DMS53 (cell line): ENCODE measurements at regions not wholly inside any gene's neighbourhood (a gene's known extent, or its start where the extent isn't known, plus 50 kb on each side); places are given as distances from the start of the nearest gene placed in this dataset.
"Not testable (repeated sequence)": the region's sequence is repeated elsewhere in the genome, so short reads cannot be mapped to it uniquely, and the experiment has no call there.

Experiments
- DNase-seq: peaks from one replicate; lab custom pipeline; 2025; lab: John Stamatoyannopoulos, UW

- DNase-seq: no peak
These were observed 1142.3 kb downstream of the RPIA start for GRCh38 chr2:89833780-89834117.

- no peak for DNase-seq
These were observed 1142.8 kb downstream of the RPIA start for GRCh38 chr2:89834306-89834705.

GRCh38 chr2:89836326-89836725 is 1144.9 kb downstream of the RPIA start:
- not testable (repeated sequence) for DNase-seq

DNA sequence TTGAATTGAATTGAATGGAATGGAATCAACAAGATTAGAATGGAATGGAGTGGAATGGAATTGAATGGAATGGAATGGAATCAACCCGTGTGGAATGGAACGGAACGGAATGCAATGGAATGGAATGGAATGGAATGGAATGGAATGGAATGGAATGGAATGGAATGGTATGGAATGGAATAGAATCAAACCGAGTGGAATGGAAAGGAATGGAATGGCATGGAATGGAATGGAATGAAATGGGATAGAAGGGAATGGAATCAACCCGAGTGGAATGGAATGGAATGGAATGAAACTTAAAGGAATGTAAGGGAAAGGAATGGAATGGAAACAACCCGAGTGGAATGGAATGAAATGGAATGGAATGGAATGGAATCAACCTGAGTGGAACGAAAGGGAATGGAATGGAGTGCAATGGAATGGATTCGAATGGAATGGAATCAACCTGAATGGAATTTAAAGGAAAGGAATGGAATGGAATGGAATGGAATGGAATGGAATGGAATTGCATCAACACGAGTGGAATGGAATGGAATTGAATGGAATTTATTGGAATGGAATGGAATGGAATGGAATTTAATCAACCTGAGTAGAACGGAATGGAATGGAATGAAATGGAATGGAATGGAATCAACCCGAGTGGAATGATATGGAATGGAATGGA is 1146.6 kb downstream of the RPIA start:
- no peak for DNase-seq

DNA sequence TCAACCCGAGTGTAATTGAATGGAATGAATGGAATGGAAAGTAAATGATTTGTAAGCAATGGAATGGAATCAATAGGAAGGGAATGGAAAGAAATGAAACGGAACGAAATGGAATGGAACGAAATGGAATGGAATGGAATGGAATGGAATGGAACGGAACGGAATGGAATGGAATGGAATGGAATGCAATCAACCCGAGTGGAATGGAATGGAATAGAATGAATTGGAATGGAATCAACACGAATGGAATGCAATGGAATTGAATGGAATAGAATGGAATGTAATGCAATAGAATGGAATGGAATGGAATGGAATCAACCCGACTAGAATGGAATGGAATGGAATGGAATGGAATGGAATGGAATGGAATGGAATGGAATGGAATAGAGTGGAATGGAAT is 1148.7 kb downstream of the RPIA start:
- not testable (repeated sequence) for DNase-seq

GRCh38 chr2:89840781-89841475 is 1149.5 kb downstream of the RPIA start:
- DNase-seq: not testable (repeated sequence)

DNA sequence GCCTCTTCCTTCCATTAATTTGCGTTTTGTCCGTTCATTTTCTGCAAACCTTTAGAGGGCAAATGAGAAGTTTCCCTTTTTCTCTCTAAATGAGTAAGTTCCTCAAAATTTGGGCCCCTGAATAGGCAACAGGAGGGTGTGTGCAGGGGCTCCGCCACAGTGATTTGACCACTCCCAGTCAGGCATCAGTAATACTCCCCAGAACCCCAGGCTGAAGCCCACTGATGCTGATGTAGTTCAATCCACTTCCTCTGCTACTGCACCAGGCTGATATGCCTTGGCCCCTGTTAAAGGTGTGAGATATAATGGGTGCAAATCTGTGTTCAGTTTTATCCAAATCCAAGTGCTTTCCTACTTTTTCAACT is 1150.0 kb downstream of the RPIA start:
- no peak for DNase-seq

DNA sequence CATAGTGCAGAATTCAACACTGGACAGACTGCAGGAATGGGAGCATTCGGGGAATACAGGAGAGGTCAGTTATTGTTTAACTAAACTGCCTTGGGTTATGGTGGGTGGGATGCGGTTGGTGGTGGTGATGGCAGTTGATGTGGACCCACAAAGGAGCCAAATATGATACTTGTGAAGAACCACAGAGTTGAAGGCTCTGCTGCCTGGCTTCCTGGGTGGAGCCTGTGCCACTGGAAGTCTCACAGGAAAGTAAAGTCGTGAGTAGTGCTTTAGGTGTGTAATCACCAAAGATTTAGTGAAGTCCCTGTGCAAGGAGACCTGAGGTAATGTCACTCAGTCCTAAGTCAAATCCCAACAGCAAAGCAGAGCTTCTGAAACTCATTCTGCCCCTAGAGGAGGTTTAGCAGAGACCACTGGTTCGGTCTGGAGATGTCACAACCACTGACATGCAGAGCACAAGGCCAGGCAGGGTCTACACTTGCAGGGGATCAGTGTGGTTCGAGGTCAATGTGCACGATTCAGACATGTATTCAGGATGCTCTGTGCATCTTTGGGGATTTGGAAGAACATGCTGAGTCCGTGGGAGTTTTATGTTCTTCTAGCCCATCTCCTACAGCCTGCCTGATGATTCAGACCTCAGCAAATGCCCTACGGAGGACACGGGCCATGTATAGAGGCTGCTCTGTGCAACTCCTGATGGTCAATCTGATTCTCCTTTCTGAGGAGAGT is 1150.9 kb downstream of the RPIA start:
- DNase-seq: no peak

DNA sequence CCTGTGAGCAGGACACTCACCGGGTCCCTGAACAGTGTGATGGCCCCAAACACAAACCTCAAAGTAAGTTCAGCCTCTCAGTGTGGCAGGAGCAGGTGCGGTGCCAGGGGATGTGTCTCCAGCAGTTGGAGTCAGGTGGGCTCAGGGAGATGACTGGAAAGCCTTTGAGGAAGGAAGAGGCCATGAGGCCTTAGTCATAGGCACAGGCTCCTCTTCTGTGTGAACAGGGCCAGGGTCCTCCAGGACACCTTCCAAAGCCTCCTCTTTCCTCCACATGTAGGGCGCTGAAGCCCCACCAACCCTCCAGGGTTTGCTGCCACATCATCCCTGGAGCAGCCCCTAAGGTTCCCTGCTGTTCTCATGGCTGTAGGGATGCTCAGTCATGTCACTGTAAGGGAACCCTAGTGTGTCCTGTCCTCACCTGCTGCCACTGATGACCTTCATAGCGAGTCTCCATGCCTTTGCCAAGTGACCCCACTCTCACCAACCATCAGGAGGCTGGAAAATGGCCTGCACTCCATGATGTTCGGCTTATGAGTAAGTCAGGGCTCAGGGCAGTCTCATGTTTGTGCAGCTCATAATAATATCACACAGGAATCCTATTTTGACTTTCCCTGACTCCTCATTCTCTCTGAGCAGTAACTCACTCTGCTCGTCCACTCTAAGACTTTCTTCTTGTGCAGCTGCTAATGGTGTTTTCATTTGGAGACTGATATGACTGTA is 1152.9 kb downstream of the RPIA start:
- no peak for DNase-seq

DNA sequence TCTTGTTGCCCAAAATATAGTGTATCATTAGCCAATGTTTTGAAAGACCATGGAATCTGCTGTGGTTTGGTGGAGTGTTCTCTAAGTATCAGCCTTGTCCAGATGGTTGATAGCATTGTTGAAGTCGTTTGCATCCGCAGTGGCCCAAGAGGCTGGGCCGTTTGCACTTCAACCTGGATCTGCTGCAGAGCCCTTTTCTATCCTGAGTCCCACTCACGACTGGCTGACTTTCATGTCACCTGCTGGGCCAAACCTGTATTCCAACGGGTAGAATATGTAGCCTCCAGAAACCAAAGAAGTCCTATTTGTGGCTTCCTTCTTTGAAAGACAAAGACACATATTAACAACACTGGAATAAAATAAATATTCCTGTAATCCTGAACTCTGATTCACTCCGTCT is 1154.1 kb downstream of the RPIA start:
- DNase-seq: no peak

GRCh38 chr2:89848114-89848513 is 1156.6 kb downstream of the RPIA start:
- DNase-seq: no peak

- no peak for DNase-seq
These were observed 1157.4 kb downstream of the RPIA start for GRCh38 chr2:89848763-89849368.

- no peak for DNase-seq
These were observed 1158.3 kb downstream of the RPIA start for GRCh38 chr2:89849731-89850130.

- no peak for DNase-seq
These were observed 1159.0 kb downstream of the RPIA start for GRCh38 chr2:89850481-89850880.

GRCh38 chr2:89850881-89851582 is 1159.6 kb downstream of the RPIA start:
- no peak for DNase-seq

DNA sequence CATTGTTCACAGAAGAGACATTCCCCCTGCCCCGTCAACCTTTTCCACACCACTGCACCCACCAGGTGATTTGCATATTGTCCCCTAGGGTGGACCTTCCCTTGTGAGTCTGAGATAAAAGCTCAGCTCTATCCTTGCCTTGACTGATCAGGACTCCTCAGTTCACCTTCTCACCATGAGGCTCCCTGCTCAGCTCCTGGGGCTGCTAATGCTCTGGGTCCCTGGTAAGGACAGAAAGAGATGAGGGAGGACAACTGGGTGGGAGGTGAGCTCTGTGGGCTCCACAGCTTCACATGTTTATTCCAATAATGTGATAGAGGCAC is 1160.1 kb downstream of the RPIA start:
- DNase-seq: no peak

- DNase-seq: not testable (repeated sequence)
These were observed 1162.0 kb downstream of the RPIA start for GRCh38 chr2:89853427-89853826.

GRCh38 chr2:89855752-89856151 is 1164.3 kb downstream of the RPIA start:
- DNase-seq: not testable (repeated sequence)

DNA sequence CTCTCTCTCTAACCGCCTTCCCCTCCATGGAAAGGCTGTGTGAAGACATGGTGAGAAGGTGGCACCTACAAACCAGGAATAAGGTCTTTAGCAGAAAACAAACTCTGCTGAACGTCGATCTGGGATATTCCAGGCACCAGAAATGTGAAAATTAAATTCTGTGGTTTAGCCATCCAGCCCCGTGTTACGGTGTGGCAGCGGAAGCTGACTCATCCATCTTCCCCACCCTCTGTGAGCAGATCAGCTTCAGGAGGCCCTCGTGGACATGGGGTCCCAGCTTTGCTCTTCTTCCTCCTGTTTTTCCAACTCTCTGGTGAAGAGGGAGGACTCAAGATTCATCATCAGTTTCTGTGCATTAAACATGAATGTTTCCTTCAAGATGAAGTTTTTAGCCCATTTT is 1164.8 kb downstream of the RPIA start:
- DNase-seq: not testable (repeated sequence)

- DNase-seq: not testable (repeated sequence)
These were observed 1170.7 kb downstream of the RPIA start for GRCh38 chr2:89862164-89862563.

- DNase-seq: not testable (repeated sequence)
These were observed 1171.7 kb downstream of the RPIA start for GRCh38 chr2:89863209-89863608.
